Karpas-422 (cell line): ENCODE measurements at regions not wholly inside any gene's neighbourhood (a gene's known extent, or its start where the extent isn't known, plus 50 kb on each side); places are given as distances from the start of the nearest gene placed in this dataset.

Experiments used
- DNase-seq: peaks from one replicate; pipeline ENCODE4 v3.0.0-alpha.2; 2015
- H2AFZ ChIP-seq: fragments of 200-600 bp; sonication (generic); 2 replicates; pipeline ENCODE4 v1.6.1; 2014; ENCODE audit warnings: antibody characterized with exemption, low read length, mixed read lengths
- H3K27ac ChIP-seq: fragments of 200-600 bp; sonication (generic); 2 replicates; pipeline ENCODE4 v1.5.1; 2014; ENCODE audit warnings: mild to moderate bottlenecking, low read length, moderate library complexity
- H3K27me3 ChIP-seq: fragments of 200-600 bp; sonication (generic); 2 replicates; pipeline ENCODE4 v1.6.1; 2014; ENCODE audit warnings: low read length, mixed read lengths
- H3K36me3 ChIP-seq: fragments of 200-600 bp; sonication (generic); 2 replicates; pipeline ENCODE4 v1.6.1; 2014; ENCODE audit warnings: low read length, mixed read lengths; ENCODE audit not compliant: insufficient read depth
- H3K4me1 ChIP-seq: fragments of 200-600 bp; sonication (generic); 2 replicates; pipeline ENCODE4 v1.6.1; 2014; ENCODE audit warnings: mild to moderate bottlenecking, low read length, mixed read lengths
- H3K4me2 ChIP-seq: fragments of 200-600 bp; sonication (generic); 2 replicates; pipeline ENCODE4 v1.6.1; 2014; ENCODE audit warnings: low read length, low read depth, mild to moderate bottlenecking; ENCODE audit not compliant: poor library complexity, severe bottlenecking
- H3K4me3 ChIP-seq: fragments of 200-600 bp; sonication (generic); 2 replicates; pipeline ENCODE4 v1.5.1; 2014; ENCODE audit warnings: mild to moderate bottlenecking, antibody characterized with exemption, low read length, mixed read lengths
- H3K79me2 ChIP-seq: fragments of 200-600 bp; sonication (generic); 2 replicates; pipeline ENCODE4 v1.6.1; 2014; ENCODE audit warnings: mild to moderate bottlenecking, low read length, mixed read lengths
- H3K9ac ChIP-seq: fragments of 200-600 bp; sonication (generic); 2 replicates; pipeline ENCODE4 v1.6.0; 2014; ENCODE audit warnings: low read length
- H3K9me2 ChIP-seq: fragments of 200-600 bp; sonication (generic), shearing (Covaris generic); replicated peaks from 2 replicates; pipeline ENCODE4 v1.6.0; 2014; ENCODE audit warnings: mild to moderate bottlenecking, low read length, moderate library complexity; ENCODE audit not compliant: insufficient read depth
- H3K9me3 ChIP-seq: fragments of 300-700, 200-600 bp; sonication (generic); 2 replicates; pipeline ENCODE4 v1.6.1; 2014; ENCODE audit warnings: low read length, mixed read lengths
- H4K20me1 ChIP-seq: fragments of 200-600 bp; sonication (generic); 2 replicates; pipeline ENCODE4 v1.6.1; 2014; ENCODE audit warnings: mild to moderate bottlenecking, antibody characterized with exemption, low read length, low read depth; ENCODE audit not compliant: insufficient read depth

GRCh38 chr16:73183611-73184092, 135.7 kb upstream of the ZFHX3 start:
- Histone ChIP-seq H3K4me1 (no peaks in the 10 kb centered on the region), H3K79me2 (no peaks in the 10 kb centered on the region), H3K27me3 (no peaks in the 10 kb centered on the region), H3K4me3 (no peak overlapping the region), H3K27ac (no peak overlapping the region), H2AFZ (no peak overlapping the region), H3K9me3 (no peaks in the 10 kb centered on the region), H3K9me2 (no peaks in the 10 kb centered on the region), H3K9ac (no peak overlapping the region), H3K36me3 (no peaks in the 10 kb centered on the region), H3K4me2 (no peak overlapping the region), H4K20me1 (no peaks in the 10 kb centered on the region)
- no peak for DNase-seq

DNA sequence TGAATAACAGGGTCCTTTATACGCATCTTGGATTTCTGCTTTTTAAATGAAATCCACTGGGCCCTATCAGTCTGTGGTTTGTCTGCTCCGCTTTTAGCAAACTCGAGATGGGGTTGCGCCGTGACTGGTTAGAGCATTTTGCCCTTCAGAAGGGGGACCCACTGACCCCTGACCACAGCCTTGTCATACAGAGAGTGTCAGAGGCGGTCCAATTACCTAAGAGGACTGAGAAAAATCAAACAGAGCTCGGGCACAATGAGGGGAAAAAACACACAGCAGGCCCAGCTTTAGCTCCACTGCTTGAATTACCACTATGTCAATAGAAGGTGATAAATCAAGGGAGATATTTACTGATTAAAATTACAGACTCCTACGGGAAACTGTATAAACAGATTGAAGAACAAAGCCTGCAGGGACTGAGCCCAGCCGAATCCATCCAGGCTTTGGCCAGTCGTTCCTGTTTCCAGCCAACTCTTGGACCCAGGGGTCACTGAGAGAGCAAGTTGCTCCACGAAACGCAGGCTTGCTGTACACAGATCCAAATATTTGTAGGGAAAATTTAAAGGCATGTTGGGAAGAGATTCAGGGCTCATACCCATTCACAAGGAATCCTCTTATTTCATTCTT, 131.9 kb upstream of the ZFHX3 start:
- Histone ChIP-seq H4K20me1 (no peaks in the 10 kb centered on the region), H3K4me1 (no peaks in the 10 kb centered on the region), H3K27me3 (no peaks in the 10 kb centered on the region), H3K9me2 (no peaks in the 10 kb centered on the region), H2AFZ (no peak overlapping the region), H3K4me2 (no peak overlapping the region), H3K9me3 (no peaks in the 10 kb centered on the region), H3K36me3 (no peaks in the 10 kb centered on the region), H3K79me2 (no peaks in the 10 kb centered on the region), H3K27ac (no peak overlapping the region), H3K4me3 (no peak overlapping the region), H3K9ac (no peak overlapping the region)
- no peak for DNase-seq

DNA sequence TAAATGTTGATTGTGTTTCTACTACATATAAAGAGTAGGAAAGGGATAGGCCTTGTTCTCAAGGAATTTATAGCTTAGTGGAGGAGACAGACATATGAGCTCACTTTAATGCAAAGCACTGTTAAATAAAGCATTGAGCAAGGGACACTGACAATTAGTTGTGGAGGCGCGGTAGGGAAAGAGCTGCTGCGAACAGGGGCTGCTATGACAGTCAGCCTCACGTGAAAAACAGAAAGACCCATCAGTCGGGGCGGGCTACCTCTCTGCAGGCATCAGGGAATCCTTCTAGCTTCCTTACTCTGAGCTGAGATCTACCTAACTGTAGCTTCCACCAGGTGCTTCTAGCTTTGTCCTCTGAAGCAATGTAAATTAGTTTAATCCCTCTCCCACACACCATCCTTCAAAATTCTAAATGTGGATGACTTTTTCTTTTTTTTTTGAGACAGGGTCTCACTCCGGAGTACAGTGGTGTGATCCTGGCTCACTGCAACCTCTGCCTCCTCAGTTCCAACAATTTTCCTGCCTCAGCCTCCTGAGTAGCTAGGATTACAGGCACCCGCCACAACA, 129.9 kb upstream of the ZFHX3 start:
- no peaks in the 10 kb centered on the region for H3K36me3 ChIP-seq
- H4K20me1 ChIP-seq: no peaks in the 10 kb centered on the region

GRCh38 chr16:73176577-73177013, 128.7 kb upstream of the ZFHX3 start:
- H3K9me3 ChIP-seq: no peaks in the 10 kb centered on the region
- H4K20me1 ChIP-seq: no peaks in the 10 kb centered on the region
- no peak overlapping the region for H3K9ac ChIP-seq
- DNase-seq: no peak
- H2AFZ ChIP-seq: no peak overlapping the region
- no peaks in the 10 kb centered on the region for H3K79me2 ChIP-seq
- H3K4me2 ChIP-seq: no peak overlapping the region
- H3K27ac ChIP-seq: no peak overlapping the region
- no peaks in the 10 kb centered on the region for H3K9me2 ChIP-seq
- H3K4me1 ChIP-seq: no peaks in the 10 kb centered on the region
- no peaks in the 10 kb centered on the region for H3K27me3 ChIP-seq
- H3K4me3 ChIP-seq: no peak overlapping the region
- H3K36me3 ChIP-seq: no peaks in the 10 kb centered on the region

More for the DNA sequence above, 129.9 kb upstream of the ZFHX3 start:
- Histone ChIP-seq H3K9me2 (no peaks in the 10 kb centered on the region), H3K9me3 (no peaks in the 10 kb centered on the region), H3K4me1 (no peaks in the 10 kb centered on the region), H3K27ac (no peak overlapping the region), H3K4me2 (no peak overlapping the region), H3K9ac (no peak overlapping the region), H3K4me3 (no peak overlapping the region), H3K79me2 (no peaks in the 10 kb centered on the region), H3K27me3 (no peaks in the 10 kb centered on the region), H2AFZ (no peak overlapping the region)
- DNase-seq: no peak

GRCh38 chr16:73172973-73173709, 125.2 kb upstream of the ZFHX3 start:
- H2AFZ ChIP-seq: no peak overlapping the region
- no peak overlapping the region for H3K27ac ChIP-seq
- no peaks in the 10 kb centered on the region for H3K9me2 ChIP-seq
- H4K20me1 ChIP-seq: no peaks in the 10 kb centered on the region
- H3K36me3 ChIP-seq: no peaks in the 10 kb centered on the region
- DNase-seq: no peak
- H3K9me3 ChIP-seq: no peaks in the 10 kb centered on the region
- H3K9ac ChIP-seq: no peak overlapping the region
- H3K4me3 ChIP-seq: no peak overlapping the region
- H3K4me2 ChIP-seq: no peak overlapping the region
- no peaks in the 10 kb centered on the region for H3K4me1 ChIP-seq
- no peaks in the 10 kb centered on the region for H3K27me3 ChIP-seq
- no peaks in the 10 kb centered on the region for H3K79me2 ChIP-seq

DNA sequence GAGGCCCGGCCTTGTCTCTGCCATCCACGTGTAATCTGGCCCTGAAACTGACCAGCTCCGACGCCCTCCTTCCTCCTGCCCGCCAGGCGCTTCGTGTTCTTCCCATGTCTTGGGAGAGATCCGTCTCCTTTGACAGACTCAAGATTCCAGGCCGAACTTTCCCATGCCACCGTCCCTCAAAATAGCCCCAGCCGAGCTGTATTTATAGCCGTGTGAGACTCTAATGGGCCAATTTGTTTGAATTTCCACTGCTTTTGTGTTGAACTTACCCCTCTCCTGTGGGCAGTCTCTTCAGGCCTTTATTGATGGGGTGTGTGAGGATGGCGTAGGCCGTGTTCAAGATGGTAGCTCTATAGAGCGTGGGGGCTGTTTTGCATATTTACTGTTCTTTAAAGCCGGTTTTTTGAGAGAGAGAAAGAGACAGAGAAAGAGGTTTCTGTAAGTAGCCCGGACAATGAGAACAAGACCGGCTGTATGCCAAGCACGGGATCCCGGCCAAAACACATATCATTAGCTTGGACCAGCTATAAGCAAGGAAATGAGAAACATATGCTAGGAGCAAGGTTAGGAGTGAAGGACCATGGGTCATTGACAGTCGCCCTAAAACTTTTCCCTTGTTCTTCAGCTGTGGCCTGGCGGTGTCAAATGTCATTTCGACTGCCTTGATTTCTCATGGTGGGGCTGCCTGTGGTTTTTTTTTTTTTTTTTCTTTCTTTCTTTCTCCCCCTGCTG, 124.5 kb upstream of the ZFHX3 start:
- Histone ChIP-seq H3K27ac (no peak overlapping the region), H3K9ac (no peak overlapping the region), H4K20me1 (no peaks in the 10 kb centered on the region), H3K79me2 (no peaks in the 10 kb centered on the region), H3K4me3 (no peak overlapping the region), H3K9me3 (no peaks in the 10 kb centered on the region), H2AFZ (no peak overlapping the region), H3K36me3 (no peaks in the 10 kb centered on the region), H3K9me2 (no peaks in the 10 kb centered on the region), H3K4me1 (no peaks in the 10 kb centered on the region), H3K4me2 (no peak overlapping the region), H3K27me3 (no peaks in the 10 kb centered on the region)
- no peak for DNase-seq

DNA sequence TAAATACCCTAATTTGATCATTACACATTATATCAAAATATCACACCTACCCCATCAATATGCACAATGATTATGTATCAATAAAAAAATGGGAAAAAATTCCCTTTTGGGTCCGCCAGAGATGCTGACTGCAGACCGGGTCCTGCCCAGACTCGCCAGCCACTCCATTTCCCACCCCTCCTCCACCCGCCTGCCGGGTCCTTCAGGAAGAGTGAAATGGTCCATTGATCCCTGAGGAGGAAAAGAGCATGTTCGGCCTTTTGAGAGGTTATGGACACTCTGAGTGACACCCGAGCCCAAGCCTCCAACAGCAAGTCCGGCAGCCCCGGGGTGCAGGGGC, 123.9 kb upstream of the ZFHX3 start:
- Histone ChIP-seq H3K27ac (no peak overlapping the region), H2AFZ (no peak overlapping the region), H4K20me1 (no peaks in the 10 kb centered on the region), H3K36me3 (no peaks in the 10 kb centered on the region), H3K4me2 (no peak overlapping the region), H3K27me3 (no peaks in the 10 kb centered on the region), H3K4me1 (no peaks in the 10 kb centered on the region), H3K79me2 (no peaks in the 10 kb centered on the region), H3K9me2 (no peaks in the 10 kb centered on the region), H3K4me3 (no peak overlapping the region), H3K9ac (no peak overlapping the region), H3K9me3 (no peaks in the 10 kb centered on the region)
- no peak for DNase-seq

GRCh38 chr16:73171380-73171779, 123.5 kb upstream of the ZFHX3 start:
- Histone ChIP-seq H3K9ac (no peak overlapping the region), H2AFZ (no peak overlapping the region), H3K27ac (no peak overlapping the region)

More at GRCh38 chr16:73171380-73171779, 123.5 kb upstream of the ZFHX3 start:
- no peak for DNase-seq
- no peaks in the 10 kb centered on the region for H3K9me3 ChIP-seq
- H3K79me2 ChIP-seq: no peaks in the 10 kb centered on the region
- H3K4me3 ChIP-seq: no peak overlapping the region
- no peaks in the 10 kb centered on the region for H3K4me1 ChIP-seq
- no peaks in the 10 kb centered on the region for H3K9me2 ChIP-seq
- no peaks in the 10 kb centered on the region for H3K27me3 ChIP-seq
- H3K4me2 ChIP-seq: no peak overlapping the region
- no peaks in the 10 kb centered on the region for H3K36me3 ChIP-seq
- no peaks in the 10 kb centered on the region for H4K20me1 ChIP-seq
